Fibroblast of lung (primary cell): ENCODE measurements at regions not wholly inside any gene's neighbourhood (a gene's known extent, or its start where the extent isn't known, plus 50 kb on each side); places are given as distances from the start of the nearest gene placed in this dataset.

Experiments used
- DNase-seq, 2 donors: peaks; one replicate each; pipeline versions ENCODE4 v3.0.0 to v3.0.0-alpha.2; 2010; ENCODE audit warnings: low read depth in 2 of 2
- H2AFZ ChIP-seq: 2 replicates; pipeline ENCODE4 v1.5.1; 2012; ENCODE audit warnings: low read length, control low read depth, inconsistent platforms
- H3K27ac ChIP-seq: 2 replicates; pipeline ENCODE4 v1.5.1; 2011; ENCODE audit warnings: low read length, control low read depth; ENCODE audit not compliant: insufficient read depth
- H3K27me3 ChIP-seq: 2 replicates; pipeline ENCODE4 v1.5.1; 2011; ENCODE audit warnings: mild to moderate bottlenecking, low read length; ENCODE audit not compliant: control insufficient read depth, insufficient read depth
- H3K36me3 ChIP-seq: 2 replicates; pipeline ENCODE4 v1.5.1; 2011; ENCODE audit warnings: low read length; ENCODE audit not compliant: control insufficient read depth, insufficient read depth
- H3K4me1 ChIP-seq: 2 replicates; pipeline ENCODE4 v1.5.1; 2011; ENCODE audit warnings: low read length; ENCODE audit not compliant: control insufficient read depth, insufficient read depth; ENCODE audit errors: extremely low read depth
- H3K4me2 ChIP-seq: 2 replicates; pipeline ENCODE4 v1.5.1; 2011; ENCODE audit warnings: low read length, control low read depth; ENCODE audit not compliant: insufficient read depth; ENCODE audit errors: extremely low read depth
- H3K4me3 ChIP-seq, 4 experiments: fragments of 200-600 bp in 1 of 4; sonication (generic) in 1 of 4; replicated peaks in 1 of 4; 2 replicates each; pipeline ENCODE4 v1.5.1; 2011 to 2016; ENCODE audit warnings: low read length in 4 of 4, low read depth in 3 of 4, mild to moderate bottlenecking in 3 of 4, control low read depth in 2 of 4, inconsistent platforms in 1 of 4, mixed read lengths in 1 of 4; ENCODE audit not compliant: insufficient read depth in 1 of 4; ENCODE audit errors: control extremely low read depth in 1 of 4
- H3K79me2 ChIP-seq: 2 replicates; pipeline ENCODE4 v1.5.1; 2012; ENCODE audit warnings: mild to moderate bottlenecking, low read length, inconsistent platforms; ENCODE audit not compliant: control insufficient read depth, insufficient read depth
- H3K9ac ChIP-seq: 2 replicates; pipeline ENCODE4 v1.5.1; 2011; ENCODE audit warnings: mild to moderate bottlenecking, low read length, control low read depth; ENCODE audit not compliant: insufficient read depth
- H3K9me3 ChIP-seq: 2 replicates; pipeline ENCODE4 v1.5.1; 2012; ENCODE audit warnings: low read depth, low read length; ENCODE audit not compliant: control insufficient read depth, insufficient read depth
- H4K20me1 ChIP-seq: 2 replicates; pipeline ENCODE4 v1.5.1; 2011; ENCODE audit warnings: low read length; ENCODE audit not compliant: control insufficient read depth, insufficient read depth; ENCODE audit errors: extremely low read depth
- CTCF ChIP-seq, 2 donors: IDR thresholded peaks in 1 of 2; conservative IDR thresholded peaks in 1 of 2; 1 replicate in 1 of 2; 2 replicates in 1 of 2; pipeline ENCODE4 v1.5.1; 2011 to 2012; ENCODE audit warnings: low read length in 2 of 2, control low read depth in 1 of 2, inconsistent platforms in 1 of 2, low read depth in 1 of 2, mild to moderate bottlenecking in 1 of 2
- EZH2 ChIP-seq: IDR thresholded peaks from 2 replicates; pipeline ENCODE4 v1.5.1; 2012; ENCODE audit warnings: low read length, control low read depth, mild to moderate bottlenecking; ENCODE audit errors: missing control alignments

GRCh38 chr16:8505327-8505991, 84.9 kb downstream of the TMEM114 start:
- H3K9me3 ChIP-seq: no peaks in the 10 kb centered on the region
- H3K4me3 ChIP-seq: no peak overlapping the region
- TF ChIP-seq CTCF (conservative IDR thresholded peaks at IDR 0.05 in 1 of 2, IDR thresholded peaks at IDR 0.05 in 1 of 2; ENCODE audit: low read depth in 1 of 2, low read length in 2 of 2) (no peak), EZH2 (no peak)
- H2AFZ ChIP-seq: no peak overlapping the region
- H3K9ac ChIP-seq: no peak overlapping the region
- H3K4me2 ChIP-seq: no peak overlapping the region
- no peak overlapping the region for H3K27ac ChIP-seq
- H4K20me1 ChIP-seq: no peaks in the 10 kb centered on the region
- H3K36me3 ChIP-seq: no peaks in the 10 kb centered on the region
- H3K79me2 ChIP-seq: no peaks in the 10 kb centered on the region
- DNase-seq: no peak
- H3K27me3 ChIP-seq: no peaks in the 10 kb centered on the region
- no peaks in the 10 kb centered on the region for H3K4me1 ChIP-seq

- no peaks in the 10 kb centered on the region for H3K79me2 ChIP-seq
- no peak overlapping the region for H2AFZ ChIP-seq
- no peak overlapping the region for H3K4me2 ChIP-seq
- H3K4me3 ChIP-seq: no peak overlapping the region
- H3K27me3 ChIP-seq: no peaks in the 10 kb centered on the region
- H4K20me1 ChIP-seq: no peaks in the 10 kb centered on the region
- no peak overlapping the region for H3K9ac ChIP-seq
- TF ChIP-seq EZH2: no peak
- TF ChIP-seq CTCF (conservative IDR thresholded peaks at IDR 0.05 in 1 of 2, IDR thresholded peaks at IDR 0.05 in 1 of 2; ENCODE audit: low read depth in 1 of 2, low read length in 2 of 2): no peak
- H3K4me1 ChIP-seq: no peaks in the 10 kb centered on the region
- no peak for DNase-seq
- no peak overlapping the region for H3K27ac ChIP-seq
- H3K36me3 ChIP-seq: no peaks in the 10 kb centered on the region
- no peaks in the 10 kb centered on the region for H3K9me3 ChIP-seq
Observed at GRCh38 chr16:8502446-8502845, 87.9 kb downstream of the TMEM114 start.

- TF ChIP-seq CTCF (conservative IDR thresholded peaks at IDR 0.05 in 1 of 2, IDR thresholded peaks at IDR 0.05 in 1 of 2; ENCODE audit: low read depth in 1 of 2, low read length in 2 of 2): no peak
- H3K27me3 ChIP-seq: no peaks in the 10 kb centered on the region
- no peaks in the 10 kb centered on the region for H4K20me1 ChIP-seq
Observed at GRCh38 chr16:8500351-8500750, 90.0 kb downstream of the TMEM114 start.

More at GRCh38 chr16:8500351-8500750, 90.0 kb downstream of the TMEM114 start:
- H3K4me2 ChIP-seq: no peak overlapping the region
- H3K79me2 ChIP-seq: no peaks in the 10 kb centered on the region
- H3K9ac ChIP-seq: no peak overlapping the region
- H2AFZ ChIP-seq: no peak overlapping the region
- H3K36me3 ChIP-seq: no peaks in the 10 kb centered on the region
- H3K4me1 ChIP-seq: no peaks in the 10 kb centered on the region
- no peak overlapping the region for H3K27ac ChIP-seq
- H3K9me3 ChIP-seq: no peaks in the 10 kb centered on the region
- no peak for DNase-seq
- H3K4me3 ChIP-seq: no peak overlapping the region
